Upper lobe of left lung (tissue), 4 donors: ENCODE measurements at regions not wholly inside any gene's neighbourhood (a gene's known extent, or its start where the extent isn't known, plus 50 kb on each side); places are given as distances from the start of the nearest gene placed in this dataset.

ENCODE experiments used
- CTCF ChIP-seq, 6 experiments: fragments of 450-650 bp in 4 of 6; fragments of 200-600 bp in 2 of 6; sonication (generic) in 2 of 6; IDR thresholded peaks; one replicate each; pipeline ENCODE4 v1.5.1; 2016 to 2019; ENCODE audit warnings: antibody characterized with exemption in 6 of 6
- EP300 ChIP-seq, 4 donors: sonication (generic); formaldehyde crosslinking; IDR thresholded peaks; one replicate each; pipeline ENCODE4 v1.5.1; 2017; ENCODE audit warnings: antibody characterized with exemption in 4 of 4, control low read depth in 2 of 4

- no peak for TF ChIP-seq CTCF (IDR thresholded peaks at IDR 0.05)
- no peak for TF ChIP-seq EP300 (IDR thresholded peaks at IDR 0.05)
Measured at GRCh38 chr7:120165227-120165626, 107.7 kb upstream of the KCND2 start.
